ENCODE measurements at regions not wholly inside any gene's neighbourhood (a gene's known extent, or its start where the extent isn't known, plus 50 kb on each side); places are given as distances from the start of the nearest gene placed in this dataset.

DNA sequence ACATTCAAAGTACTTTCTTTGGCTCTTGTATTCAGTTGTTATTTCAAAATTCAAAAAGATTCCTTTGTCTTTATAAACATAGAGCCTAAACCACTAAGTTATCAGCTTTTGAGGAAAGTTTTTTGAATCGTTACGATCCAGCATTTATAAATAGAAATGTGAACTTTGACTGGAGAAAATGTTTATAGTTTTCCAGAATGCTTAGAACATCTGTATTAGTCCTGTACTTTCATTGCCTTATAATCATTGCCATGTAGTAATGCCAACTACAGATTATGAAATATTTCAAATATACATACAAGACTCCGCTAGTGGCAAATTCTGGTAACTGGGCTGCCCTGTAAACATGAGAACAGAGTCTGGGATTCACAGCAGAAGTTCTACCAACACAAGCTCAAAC is 191.3 kb upstream of the PRKCQ start:
- no peak for TF ChIP-seq EZH2phosphoT487 (IDR thresholded peaks at IDR 0.05; ENCODE audit: low read depth, severe bottlenecking, unreplicated experiment)
- TF ChIP-seq EZH2 (IDR thresholded peaks at IDR 0.05; ENCODE audit: borderline replicate concordance) = no peak
- TF ChIP-seq, protein P1, sequence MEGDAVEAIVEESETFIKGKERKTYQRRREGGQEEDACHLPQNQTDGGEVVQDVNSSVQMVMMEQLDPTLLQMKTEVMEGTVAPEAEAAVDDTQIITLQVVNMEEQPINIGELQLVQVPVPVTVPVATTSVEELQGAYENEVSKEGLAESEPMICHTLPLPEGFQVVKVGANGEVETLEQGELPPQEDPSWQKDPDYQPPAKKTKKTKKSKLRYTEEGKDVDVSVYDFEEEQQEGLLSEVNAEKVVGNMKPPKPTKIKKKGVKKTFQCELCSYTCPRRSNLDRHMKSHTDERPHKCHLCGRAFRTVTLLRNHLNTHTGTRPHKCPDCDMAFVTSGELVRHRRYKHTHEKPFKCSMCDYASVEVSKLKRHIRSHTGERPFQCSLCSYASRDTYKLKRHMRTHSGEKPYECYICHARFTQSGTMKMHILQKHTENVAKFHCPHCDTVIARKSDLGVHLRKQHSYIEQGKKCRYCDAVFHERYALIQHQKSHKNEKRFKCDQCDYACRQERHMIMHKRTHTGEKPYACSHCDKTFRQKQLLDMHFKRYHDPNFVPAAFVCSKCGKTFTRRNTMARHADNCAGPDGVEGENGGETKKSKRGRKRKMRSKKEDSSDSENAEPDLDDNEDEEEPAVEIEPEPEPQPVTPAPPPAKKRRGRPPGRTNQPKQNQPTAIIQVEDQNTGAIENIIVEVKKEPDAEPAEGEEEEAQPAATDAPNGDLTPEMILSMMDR (IDR thresholded peaks at IDR 0.05; ENCODE audit: poor library complexity) = no peak
- Histone ChIP-seq H4K20me1 (ENCODE audit: insufficient read depth, poor library complexity, severe bottlenecking) (no peaks in the 10 kb centered on the region), H3K27ac (peak overlapping the region; percentile 9), H3K79me2 (no peaks in the 10 kb centered on the region), H3K36me3 (replicated peaks; ENCODE audit: insufficient read depth, low read depth) (no peaks in the 10 kb centered on the region), H3K9me3 (ENCODE audit: low read depth) (no peaks in the 10 kb centered on the region), H3K4me3 (no peak overlapping the region), H3K9me2 (replicated peaks; ENCODE audit: insufficient read depth) (no peaks in the 10 kb centered on the region), H2AFZ (no peak overlapping the region), H3K4me1 (ENCODE audit: insufficient read depth) (peaks cover 6% of the 10 kb centered on the region), H3K27me3 (no peaks in the 10 kb centered on the region), H3K4me2 (no peak overlapping the region)
- 57% methylated on average over 3 of the region's 3 CpGs for WGBS (ENCODE audit: low lambda C conversion rate, missing lambda C conversion rate)
- DNase-seq (ENCODE audit: low spot score) = no peak

DNA sequence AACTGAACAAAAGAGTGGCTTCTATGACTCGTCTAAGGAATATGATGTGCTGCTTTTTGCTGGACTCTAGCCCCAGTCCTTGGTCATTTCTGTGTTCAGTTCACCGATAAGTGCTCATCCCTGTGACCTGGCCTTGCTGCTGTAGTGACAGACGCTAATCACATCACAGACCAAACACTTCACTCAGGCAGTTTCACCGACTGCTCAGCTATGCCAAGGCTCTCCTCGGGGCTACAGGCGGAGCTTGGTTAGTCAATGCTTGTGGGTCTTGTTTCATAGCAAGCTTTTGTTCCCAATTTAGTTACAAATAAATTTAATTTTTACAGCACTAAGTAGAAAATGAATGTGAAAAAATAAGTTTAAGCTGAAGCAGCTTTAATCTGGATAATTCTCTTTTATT is 190.8 kb upstream of the PRKCQ start:
- Histone ChIP-seq H4K20me1 (ENCODE audit: insufficient read depth, poor library complexity, severe bottlenecking) (no peaks in the 10 kb centered on the region), H3K36me3 (replicated peaks; ENCODE audit: insufficient read depth, low read depth) (no peaks in the 10 kb centered on the region), H3K79me2 (no peaks in the 10 kb centered on the region), H3K4me1 (ENCODE audit: insufficient read depth) (peaks cover 6% of the 10 kb centered on the region), H2AFZ (no peak overlapping the region), H3K27me3 (no peaks in the 10 kb centered on the region), H3K4me3 (no peak overlapping the region), H3K27ac (peak overlapping the region; percentile 9), H3K9me3 (ENCODE audit: low read depth) (no peaks in the 10 kb centered on the region), H3K4me2 (no peak overlapping the region), H3K9me2 (replicated peaks; ENCODE audit: insufficient read depth) (no peaks in the 10 kb centered on the region)
- DNase-seq (ENCODE audit: low spot score) = no peak
- WGBS (ENCODE audit: low lambda C conversion rate, missing lambda C conversion rate) = 50% methylated on average over 6 of the region's 6 CpGs
- TF ChIP-seq EZH2 (IDR thresholded peaks at IDR 0.05; ENCODE audit: borderline replicate concordance) = no peak
- TF ChIP-seq, protein P1 (IDR thresholded peaks at IDR 0.05; ENCODE audit: poor library complexity) = no peak
- TF ChIP-seq EZH2phosphoT487 (IDR thresholded peaks at IDR 0.05; ENCODE audit: low read depth, severe bottlenecking, unreplicated experiment) = no peak

DNA sequence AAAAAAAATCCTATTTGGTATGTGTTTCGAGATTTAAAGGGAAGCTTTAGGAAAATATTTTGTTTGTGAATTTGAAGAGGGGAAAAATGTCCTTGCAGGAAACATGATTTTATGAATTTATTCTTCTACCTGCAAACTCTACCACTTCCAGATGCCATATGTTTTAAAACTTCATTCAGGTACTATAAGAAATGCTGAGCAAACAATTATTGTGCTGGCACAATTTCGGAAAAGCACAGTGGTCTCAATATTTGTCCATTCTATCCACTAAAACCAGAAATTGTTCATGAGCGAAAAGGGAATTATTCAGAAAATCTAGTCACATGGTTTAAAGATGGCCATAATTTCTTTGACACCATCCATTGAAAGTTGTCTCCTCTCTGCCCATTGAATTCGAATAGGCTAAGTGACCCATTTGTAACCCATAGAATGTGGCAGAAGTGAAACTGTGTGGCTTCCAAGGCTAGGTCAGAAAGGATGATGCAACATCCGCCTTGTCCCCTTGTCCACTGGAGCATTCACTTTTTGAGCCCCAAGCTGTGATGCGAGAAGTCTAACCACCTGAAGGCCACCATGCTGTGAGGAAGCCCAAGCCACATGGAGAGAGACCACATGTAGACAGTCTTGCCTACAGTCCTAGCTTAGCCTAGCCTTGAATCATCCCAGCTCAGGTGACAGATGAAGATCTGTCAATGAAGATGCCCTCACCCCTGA is 189.8 kb upstream of the PRKCQ start:
- H4K20me1 ChIP-seq (ENCODE audit: insufficient read depth, poor library complexity, severe bottlenecking) = no peaks in the 10 kb centered on the region
- H3K27ac ChIP-seq = no peak overlapping the region
- TF ChIP-seq EZH2 (IDR thresholded peaks at IDR 0.05; ENCODE audit: borderline replicate concordance) = no peak
- no peak for TF ChIP-seq EZH2phosphoT487 (IDR thresholded peaks at IDR 0.05; ENCODE audit: low read depth, severe bottlenecking, unreplicated experiment)
- TF ChIP-seq, protein P1 (IDR thresholded peaks at IDR 0.05; ENCODE audit: poor library complexity) = no peak
- no peaks in the 10 kb centered on the region for H3K79me2 ChIP-seq
- 97% methylated on average over 6 of the region's 6 CpGs for WGBS (ENCODE audit: low lambda C conversion rate, missing lambda C conversion rate)
- no peak overlapping the region for H2AFZ ChIP-seq
- H3K27me3 ChIP-seq = no peaks in the 10 kb centered on the region
- H3K4me2 ChIP-seq = no peak overlapping the region
- H3K36me3 ChIP-seq (replicated peaks; ENCODE audit: insufficient read depth, low read depth) = no peaks in the 10 kb centered on the region
- no peak overlapping the region for H3K4me3 ChIP-seq
- H3K9me3 ChIP-seq (ENCODE audit: low read depth) = no peaks in the 10 kb centered on the region
- peaks cover 6% of the 10 kb centered on the region for H3K4me1 ChIP-seq (ENCODE audit: insufficient read depth)
- DNase-seq (ENCODE audit: low spot score) = no peak
- H3K9me2 ChIP-seq (replicated peaks; ENCODE audit: insufficient read depth) = no peaks in the 10 kb centered on the region
